SU-DHL-6 (cell line): ENCODE measurements at regions not wholly inside any gene's neighbourhood (a gene's known extent, or its start where the extent isn't known, plus 50 kb on each side); places are given as distances from the start of the nearest gene placed in this dataset.

Experiments
- H2AFZ ChIP-seq: fragments of 200-600 bp; sonication (generic); 2 replicates; pipeline ENCODE4 v1.6.1; 2014; ENCODE audit warnings: low read depth, mild to moderate bottlenecking, moderate library complexity, mixed read lengths, antibody characterized with exemption, low read length; ENCODE audit not compliant: severe bottlenecking
- H3F3A ChIP-seq: fragments of 200-600 bp; shearing (Covaris generic); 2 replicates; pipeline ENCODE4 v1.6.0; 2016; ENCODE audit warnings: antibody characterized with exemption, mild to moderate bottlenecking; ENCODE audit not compliant: insufficient read depth
- H3K27ac ChIP-seq: fragments of 200-600 bp; sonication (generic); 2 replicates; pipeline ENCODE4 v1.5.1; 2016; ENCODE audit warnings: low read depth, mild to moderate bottlenecking, low read length, moderate library complexity, mixed read lengths
- H3K27me3 ChIP-seq: fragments of 200-600 bp; sonication (generic), shearing (Covaris generic); 2 replicates; pipeline ENCODE4 v1.6.0; 2014; ENCODE audit warnings: mild to moderate bottlenecking, low read length
- H3K36me3 ChIP-seq: fragments of 200-600 bp; sonication (generic); 2 replicates; pipeline ENCODE4 v1.6.1; 2014; ENCODE audit warnings: mild to moderate bottlenecking, low read length, mixed read lengths
- H3K4me2 ChIP-seq: fragments of 300-600, 200-600 bp; shearing (Covaris generic), sonication (generic); 2 replicates; pipeline ENCODE4 v1.6.0; 2014; ENCODE audit warnings: low read length, low read depth, mild to moderate bottlenecking; ENCODE audit not compliant: poor library complexity, severe bottlenecking
- H3K4me3 ChIP-seq: fragments of 200-600 bp; sonication (generic); 2 replicates; pipeline ENCODE4 v1.5.1; 2014; ENCODE audit warnings: antibody characterized with exemption, low read length, mild to moderate bottlenecking, mixed read lengths; ENCODE audit not compliant: insufficient read depth, poor library complexity, severe bottlenecking
- H3K79me2 ChIP-seq: fragments of 200-600 bp; sonication (generic); 2 replicates; pipeline ENCODE4 v1.6.1; 2014; ENCODE audit warnings: mild to moderate bottlenecking, low read length, moderate library complexity; ENCODE audit not compliant: insufficient read depth
- H3K9ac ChIP-seq: fragments of 200-600 bp; sonication (generic); 2 replicates; pipeline ENCODE4 v1.7.0; 2014; ENCODE audit warnings: mild to moderate bottlenecking, low read length
- H3K9me2 ChIP-seq: fragments of 200-600 bp; sonication (generic); replicated peaks from 2 replicates; pipeline ENCODE4 v1.6.1; 2014; ENCODE audit warnings: low read length; ENCODE audit not compliant: insufficient read depth
- H3K9me3 ChIP-seq: fragments of 200-600 bp; sonication (generic); 2 replicates; pipeline ENCODE4 v1.6.1; 2014; ENCODE audit warnings: low read length, mixed read lengths; ENCODE audit not compliant: insufficient read depth
- H4K20me1 ChIP-seq: fragments of 200-600 bp; sonication (generic); 2 replicates; pipeline ENCODE4 v1.6.1; 2014; ENCODE audit warnings: low read depth, mild to moderate bottlenecking, antibody characterized with exemption, low read length, moderate library complexity, mixed read lengths
- EZH2phosphoT487 ChIP-seq: fragments of 200-600 bp; sonication (generic), shearing (Covaris generic); conservative IDR thresholded peaks from 2 replicates; pipeline ENCODE4 v1.6.1; 2018; ENCODE audit warnings: mild to moderate bottlenecking, antibody characterized with exemption, low read length, moderate library complexity, mixed read lengths
- TF ChIP-seq, protein P1 (sequence below): fragments of 200-600 bp; sonication (generic); IDR thresholded peaks from one replicate; pipeline ENCODE4 v1.5.1; 2017; ENCODE audit warnings: antibody characterized with exemption, mild to moderate bottlenecking, low read length, moderate library complexity; ENCODE audit not compliant: insufficient read depth, poor library complexity, severe bottlenecking

DNA sequence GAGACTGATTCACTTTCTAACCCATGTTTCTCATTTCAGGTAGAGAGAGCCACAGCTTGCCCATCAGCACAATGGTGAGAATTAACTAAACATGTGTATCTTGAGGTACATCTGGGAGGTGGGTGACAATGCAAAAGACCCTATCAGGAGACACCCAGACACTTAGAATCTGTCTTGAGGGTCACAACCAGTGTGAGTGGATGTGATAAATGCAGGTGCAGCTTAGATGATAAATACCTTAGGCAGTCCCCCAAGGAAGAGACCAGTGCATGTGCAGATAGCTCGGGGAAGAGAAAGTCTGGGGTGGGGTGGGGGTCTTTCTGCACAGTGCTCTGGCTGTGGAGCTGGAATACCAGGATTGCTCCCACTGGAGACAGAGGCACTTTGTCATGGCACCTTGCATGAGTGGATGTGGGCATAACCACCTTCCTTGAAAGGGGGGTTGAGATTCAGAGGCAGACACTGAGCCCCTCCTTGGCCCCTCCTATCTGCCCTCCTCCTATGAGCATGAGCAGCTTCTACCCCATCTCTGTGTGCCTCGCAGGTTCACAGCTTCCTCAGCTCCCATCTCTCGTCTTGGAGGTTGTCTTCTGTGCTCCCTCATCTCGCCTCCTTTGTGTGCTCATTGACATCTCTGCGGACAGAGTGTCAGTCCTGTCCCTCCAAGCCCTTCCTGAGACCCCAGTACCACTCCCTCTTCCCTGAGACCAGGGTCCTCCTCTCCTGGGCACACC, 349.8 kb downstream of the TCERG1L start:
- H3K27ac ChIP-seq = no peak overlapping the region
- no peak overlapping the region for H3K9ac ChIP-seq
- H3K79me2 ChIP-seq = no peaks in the 10 kb centered on the region
- H3K4me3 ChIP-seq = no peak overlapping the region
- H3F3A ChIP-seq = no peaks in the 10 kb centered on the region
- H3K36me3 ChIP-seq = no peaks in the 10 kb centered on the region
- TF ChIP-seq EZH2phosphoT487 = no peak
- TF ChIP-seq, protein P1, sequence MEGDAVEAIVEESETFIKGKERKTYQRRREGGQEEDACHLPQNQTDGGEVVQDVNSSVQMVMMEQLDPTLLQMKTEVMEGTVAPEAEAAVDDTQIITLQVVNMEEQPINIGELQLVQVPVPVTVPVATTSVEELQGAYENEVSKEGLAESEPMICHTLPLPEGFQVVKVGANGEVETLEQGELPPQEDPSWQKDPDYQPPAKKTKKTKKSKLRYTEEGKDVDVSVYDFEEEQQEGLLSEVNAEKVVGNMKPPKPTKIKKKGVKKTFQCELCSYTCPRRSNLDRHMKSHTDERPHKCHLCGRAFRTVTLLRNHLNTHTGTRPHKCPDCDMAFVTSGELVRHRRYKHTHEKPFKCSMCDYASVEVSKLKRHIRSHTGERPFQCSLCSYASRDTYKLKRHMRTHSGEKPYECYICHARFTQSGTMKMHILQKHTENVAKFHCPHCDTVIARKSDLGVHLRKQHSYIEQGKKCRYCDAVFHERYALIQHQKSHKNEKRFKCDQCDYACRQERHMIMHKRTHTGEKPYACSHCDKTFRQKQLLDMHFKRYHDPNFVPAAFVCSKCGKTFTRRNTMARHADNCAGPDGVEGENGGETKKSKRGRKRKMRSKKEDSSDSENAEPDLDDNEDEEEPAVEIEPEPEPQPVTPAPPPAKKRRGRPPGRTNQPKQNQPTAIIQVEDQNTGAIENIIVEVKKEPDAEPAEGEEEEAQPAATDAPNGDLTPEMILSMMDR = no peak
- no peaks in the 10 kb centered on the region for H3K9me3 ChIP-seq
- no peaks in the 10 kb centered on the region for H3K27me3 ChIP-seq
- H4K20me1 ChIP-seq = no peaks in the 10 kb centered on the region
- H3K4me2 ChIP-seq = no peak overlapping the region
- no peaks in the 10 kb centered on the region for H3K9me2 ChIP-seq
- no peak overlapping the region for H2AFZ ChIP-seq

DNA sequence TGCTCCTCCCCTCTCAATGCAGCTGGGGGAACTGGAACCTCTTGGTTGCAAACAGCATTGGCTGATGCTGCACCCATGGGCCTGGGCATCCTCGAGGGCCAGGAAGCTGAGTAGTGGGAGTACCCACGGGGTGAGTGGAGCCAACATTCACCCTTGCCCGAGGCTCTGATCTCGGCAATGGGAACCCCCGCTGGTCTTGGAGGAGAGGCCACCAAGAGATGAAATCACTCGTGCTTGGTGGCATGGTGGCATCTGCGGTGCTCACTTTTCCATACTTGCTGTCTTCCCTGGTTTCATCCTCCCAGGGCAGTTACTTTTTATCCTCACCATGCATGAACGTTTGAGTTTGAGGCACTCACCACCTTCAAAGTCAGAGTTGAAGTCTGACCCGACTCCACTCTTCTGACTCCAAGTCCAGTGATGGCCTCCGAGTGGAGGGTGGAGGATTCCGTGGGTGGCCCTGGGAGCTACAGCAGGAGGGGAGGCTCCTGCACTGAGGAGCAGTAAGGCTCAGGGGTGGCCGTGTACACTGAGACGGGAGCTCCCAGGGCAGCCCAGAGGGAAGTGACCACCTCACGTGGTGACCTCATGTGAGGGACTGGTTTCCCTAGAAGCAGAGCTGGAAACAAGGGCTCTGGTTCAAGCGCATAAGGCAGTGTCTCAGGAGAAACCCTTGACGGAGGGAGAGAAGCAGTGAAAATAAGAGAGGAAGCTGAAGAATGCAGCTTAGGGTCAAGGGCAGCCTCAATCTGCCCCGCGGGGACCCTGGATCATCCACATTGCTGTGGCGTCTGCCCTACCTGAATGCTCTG, 349.1 kb downstream of the TCERG1L start:
- H2AFZ ChIP-seq = no peak overlapping the region
- no peak for TF ChIP-seq EZH2phosphoT487
- TF ChIP-seq, protein P1 = no peak
- no peaks in the 10 kb centered on the region for H3K9me2 ChIP-seq
- H3K79me2 ChIP-seq = no peaks in the 10 kb centered on the region
- H3K27me3 ChIP-seq = no peaks in the 10 kb centered on the region
- H3K27ac ChIP-seq = no peak overlapping the region
- H3K36me3 ChIP-seq = no peaks in the 10 kb centered on the region
- H4K20me1 ChIP-seq = no peaks in the 10 kb centered on the region
- H3K4me2 ChIP-seq = no peak overlapping the region
- no peak overlapping the region for H3K4me3 ChIP-seq
- H3K9me3 ChIP-seq = no peaks in the 10 kb centered on the region
- H3F3A ChIP-seq = no peaks in the 10 kb centered on the region
- no peak overlapping the region for H3K9ac ChIP-seq

DNA sequence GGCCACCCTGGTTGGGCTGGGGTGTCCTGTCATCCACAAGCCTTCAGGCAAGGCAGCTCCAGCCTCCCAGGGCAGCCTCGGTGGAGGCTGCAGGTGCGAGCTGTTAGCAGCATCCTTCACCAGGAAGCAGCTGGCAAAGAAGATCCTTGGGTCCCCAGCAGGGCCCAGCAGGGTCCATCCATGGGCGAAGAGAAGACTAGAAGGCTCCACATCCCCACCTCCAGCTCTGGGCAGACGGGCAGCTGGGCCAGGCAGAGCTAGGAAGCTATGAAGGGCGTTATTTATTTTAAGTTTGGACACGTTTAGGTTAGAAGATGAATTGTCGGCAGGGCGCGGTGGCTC, 348.5 kb downstream of the TCERG1L start:
- Histone ChIP-seq H2AFZ (no peak overlapping the region), H3K9me2 (no peaks in the 10 kb centered on the region), H3K27ac (no peak overlapping the region), H3K36me3 (no peaks in the 10 kb centered on the region), H3K9me3 (no peaks in the 10 kb centered on the region), H3K4me3 (no peak overlapping the region), H3K9ac (no peak overlapping the region), H3K4me2 (no peak overlapping the region), H4K20me1 (no peaks in the 10 kb centered on the region), H3K27me3 (no peaks in the 10 kb centered on the region), H3K79me2 (no peaks in the 10 kb centered on the region), H3F3A (no peaks in the 10 kb centered on the region)
- TF ChIP-seq, protein P1 = no peak
- no peak for TF ChIP-seq EZH2phosphoT487
